Esophagus squamous epithelium (tissue), 5 donors: ENCODE measurements at regions not wholly inside any gene's neighbourhood (a gene's known extent, or its start where the extent isn't known, plus 50 kb on each side); places are given as distances from the start of the nearest gene placed in this dataset.

Experiments used
- DNase-seq: peaks from one replicate; lab custom pipeline; 2025; lab: John Stamatoyannopoulos, UW
- H3K27ac ChIP-seq, 4 donors: fragments of 200-600 bp; sonication (generic); one replicate each; pipeline ENCODE4 v1.5.1; 2016 to 2019; ENCODE audit warnings: mild to moderate bottlenecking in 1 of 4
- H3K27me3 ChIP-seq, 4 donors: fragments of 200-600 bp; sonication (generic); 1 replicate in 3 of 4; 2 replicates in 1 of 4; pipeline versions ENCODE4 v1.5.1 to v1.6.0; 2017 to 2021; ENCODE audit warnings: antibody characterized with exemption in 1 of 4
- H3K36me3 ChIP-seq, 3 donors: fragments of 200-600 bp; sonication (generic); one replicate each; pipeline ENCODE4 v1.5.1; 2016 to 2019
- H3K4me1 ChIP-seq, 3 donors: fragments of 200-600 bp; sonication (generic); one replicate each; pipeline ENCODE4 v1.5.1; 2017 to 2019
- H3K4me3 ChIP-seq, 4 donors: fragments of 200-600 bp; sonication (generic); 1 replicate in 3 of 4; 2 replicates in 1 of 4; pipeline ENCODE4 v1.5.1; 2016 to 2019; ENCODE audit warnings: mild to moderate bottlenecking in 2 of 4, moderate library complexity in 1 of 4
- H3K9me3 ChIP-seq, 3 donors: fragments of 200-600 bp; sonication (generic); one replicate each; pipeline ENCODE4 v1.5.1; 2016 to 2019
- CTCF ChIP-seq, 6 experiments: fragments of 450-650 bp in 4 of 6; fragments of 200-600 bp in 2 of 6; sonication (generic) in 2 of 6; IDR thresholded peaks; one replicate each; pipeline ENCODE4 v1.5.1; 2016 to 2019; ENCODE audit warnings: antibody characterized with exemption in 6 of 6, mild to moderate bottlenecking in 4 of 6, moderate library complexity in 4 of 6
- POLR2A ChIP-seq, 4 donors: fragments of 450-650 bp; IDR thresholded peaks; one replicate each; pipeline ENCODE4 v1.6.1; 2017; ENCODE audit warnings: antibody characterized with exemption in 4 of 4, mild to moderate bottlenecking in 4 of 4, moderate library complexity in 3 of 4
- WGBS, 2 donors: methylation state at CpG; one replicate each; pipeline ENCODE4 v1.1.5; 2018; 5-methylcytosine and 5-hydroxymethylcytosine counted together
- intact Hi-C: fragments of 100-400 bp; cut with DNase I; formaldehyde crosslinking; loops from one replicate; pipeline ENCODE4 v1.15.0; 2022
- donor health status: DM: yes; HTN: yes; CAD: no.

GRCh38 chr12:114093520-114093919 is 127.4 kb upstream of the RBM19 start:
- Histone ChIP-seq H3K36me3 (no peaks in the 10 kb centered on the region), H3K9me3 (no peaks in the 10 kb centered on the region), H3K27me3 (no peaks in the 10 kb centered on the region), H3K4me1 (no peaks in the 10 kb centered on the region), H3K27ac (no peak overlapping the region), H3K4me3 (no peak overlapping the region)
- WGBS, 2 donors = 53 to 57% methylated on average over 3 of the region's 3 CpGs
- intact Hi-C loops = no loop called here
- TF ChIP-seq POLR2A (IDR thresholded peaks at IDR 0.05) (no peak), CTCF (IDR thresholded peaks at IDR 0.05) (no peak)
- DNase-seq = no peak

GRCh38 chr12:114092981-114093380 is 126.9 kb upstream of the RBM19 start:
- H3K4me1 ChIP-seq = no peaks in the 10 kb centered on the region
- TF ChIP-seq POLR2A (IDR thresholded peaks at IDR 0.05) = no peak
- TF ChIP-seq CTCF (IDR thresholded peaks at IDR 0.05) = no peak
- DNase-seq = no peak
- no peak overlapping the region for H3K4me3 ChIP-seq
- H3K27ac ChIP-seq = no peak overlapping the region
- no peaks in the 10 kb centered on the region for H3K36me3 ChIP-seq
- WGBS, 2 donors = 50 to 61% methylated on average over 2 of the region's 2 CpGs
- no peaks in the 10 kb centered on the region for H3K27me3 ChIP-seq
- intact Hi-C loops = no loop called here
- H3K9me3 ChIP-seq = no peaks in the 10 kb centered on the region

- TF ChIP-seq CTCF (IDR thresholded peaks at IDR 0.05) = no peak
- no peak for TF ChIP-seq POLR2A (IDR thresholded peaks at IDR 0.05)
- Histone ChIP-seq H3K27ac (no peak overlapping the region), H3K4me3 (no peak overlapping the region), H3K27me3 (no peaks in the 10 kb centered on the region), H3K9me3 (no peaks in the 10 kb centered on the region), H3K4me1 (no peaks in the 10 kb centered on the region), H3K36me3 (no peaks in the 10 kb centered on the region)
- intact Hi-C loops = no loop called here
- no peak for DNase-seq
- 40 to 56% methylated on average over 4 of the region's 5 CpGs for WGBS, 2 donors
Measured at GRCh38 chr12:114090211-114090610, 124.1 kb upstream of the RBM19 start.

- no peak for DNase-seq
- 90% methylated on average over 3 of the region's 3 CpGs for WGBS, 2 donors
- no peaks in the 10 kb centered on the region for H3K9me3 ChIP-seq
- no peak for TF ChIP-seq CTCF (IDR thresholded peaks at IDR 0.05)
- no peak for TF ChIP-seq POLR2A (IDR thresholded peaks at IDR 0.05)
- intact Hi-C loops = no loop called here
- H3K36me3 ChIP-seq = no peaks in the 10 kb centered on the region
- no peak overlapping the region for H3K4me3 ChIP-seq
- H3K4me1 ChIP-seq = no peaks in the 10 kb centered on the region
- peaks cover 0 to 9% (median 0%) of the 10 kb centered on the region in 4 donors for H3K27me3 ChIP-seq
- H3K27ac ChIP-seq = no peak overlapping the region
Measured at GRCh38 chr12:114073076-114073475, 107.0 kb upstream of the RBM19 start.

GRCh38 chr12:114069507-114069906 is 103.4 kb upstream of the RBM19 start:
- 71 to 79% methylated on average over 2 of the region's 2 CpGs for WGBS, 2 donors
- Histone ChIP-seq H3K27me3 (peaks cover 0 to 9% (median 0%) of the 10 kb centered on the region in 4 donors), H3K27ac (no peak overlapping the region), H3K4me1 (no peaks in the 10 kb centered on the region), H3K9me3 (no peaks in the 10 kb centered on the region), H3K4me3 (no peak overlapping the region), H3K36me3 (no peaks in the 10 kb centered on the region)
- TF ChIP-seq CTCF (IDR thresholded peaks at IDR 0.05) = no peak
- no peak for TF ChIP-seq POLR2A (IDR thresholded peaks at IDR 0.05)
- DNase-seq = no peak
- intact Hi-C loops = no loop called here
